IMR-90 (cell line): ENCODE measurements at regions not wholly inside any gene's neighbourhood (a gene's known extent, or its start where the extent isn't known, plus 50 kb on each side); places are given as distances from the start of the nearest gene placed in this dataset.

Experiments used
- ATAC-seq: fragments of 200-7000 bp; cut with Tn5 transposase; 2 replicates; pipeline ENCODE4 v1.9.1; 2020; ENCODE audit warnings: low read depth, mild to moderate bottlenecking, moderate library complexity
- BruUV-seq: library from RNA; stranded (reverse); fragments of 400-500 nt; replicated peaks from 2 replicates; lab custom pipeline; 2021; lab: Mats Ljungman, UMichigan
- CTCF ChIA-PET: fragments of 300-600 bp; formaldehyde crosslinking; extraction: SDS; loops from one replicate; lab custom pipeline; 2021; ENCODE audit warnings: antibody characterized with exemption; lab: Yijun Ruan, JAX
- POLR2A ChIA-PET: fragments of 300-600 bp; sonication (Branson Sonifier 250); formaldehyde crosslinking; loops from one replicate; lab custom pipeline; 2022; ENCODE audit warnings: antibody characterized with exemption; ENCODE audit not compliant: unreplicated experiment; lab: Charles Lee
- DNase-seq: peaks from one replicate; pipeline ENCODE4 v3.0.0; 2013
- H2AFZ ChIP-seq: replicated peaks from 2 replicates; pipeline ENCODE3; 2013; ENCODE audit warnings: low read length, mild to moderate bottlenecking; ENCODE audit not compliant: poor library complexity
- H2AK5ac ChIP-seq: 2 replicates; pipeline ENCODE4 v1.6.1; 2013; ENCODE audit warnings: low read depth, low read length, inconsistent platforms
- H2AK9ac ChIP-seq: replicated peaks from 2 replicates; pipeline ENCODE3; 2013; ENCODE audit warnings: mild to moderate bottlenecking, low read depth, low read length, moderate library complexity; ENCODE audit not compliant: poor library complexity
- H2BK120ac ChIP-seq: 2 replicates; pipeline ENCODE4 v1.6.1; 2013; ENCODE audit warnings: low read depth, low read length, inconsistent platforms
- H2BK15ac ChIP-seq: 3 replicates; pipeline ENCODE4 v1.6.1; 2013; ENCODE audit warnings: low read depth, low read length, inconsistent platforms
- H2BK20ac ChIP-seq: 2 replicates; pipeline ENCODE4 v1.6.1; 2013; ENCODE audit warnings: low read depth, mild to moderate bottlenecking, inconsistent platforms, low read length, moderate library complexity
- H2BK5ac ChIP-seq: 2 replicates; pipeline ENCODE4 v1.6.1; 2013; ENCODE audit warnings: mild to moderate bottlenecking, low read depth, low read length, inconsistent platforms; ENCODE audit not compliant: poor library complexity, severe bottlenecking
- H3K14ac ChIP-seq: replicated peaks from 2 replicates; pipeline ENCODE4 v1.6.1; 2013; ENCODE audit warnings: low read depth, low read length, inconsistent platforms
- H3K18ac ChIP-seq: 2 replicates; pipeline ENCODE4 v1.6.1; 2013; ENCODE audit warnings: low read depth, low read length, control low read depth
- H3K23ac ChIP-seq: 2 replicates; pipeline ENCODE4 v1.6.1; 2013; ENCODE audit warnings: low read depth, low read length, inconsistent platforms
- H3K27ac ChIP-seq: 2 replicates; pipeline ENCODE4 v1.5.1; 2013; ENCODE audit warnings: mild to moderate bottlenecking, control low read depth, low read length; ENCODE audit not compliant: insufficient read depth
- H3K27me3 ChIP-seq: 2 replicates; pipeline ENCODE4 v1.6.1; 2013; ENCODE audit warnings: low read length; ENCODE audit not compliant: control insufficient read depth, insufficient read depth
- H3K36me3 ChIP-seq: 2 replicates; pipeline ENCODE4 v1.6.1; 2013; ENCODE audit warnings: low read length, mixed read lengths; ENCODE audit not compliant: control insufficient read depth, insufficient read depth
- H3K4ac ChIP-seq: 2 replicates; pipeline ENCODE4 v1.6.1; 2013; ENCODE audit warnings: low read depth, low read length, inconsistent platforms
- H3K4me1 ChIP-seq: 2 replicates; pipeline ENCODE4 v1.6.1; 2013; ENCODE audit warnings: low read length, mixed read lengths; ENCODE audit not compliant: control insufficient read depth, insufficient read depth
- H3K4me2 ChIP-seq: 2 replicates; pipeline ENCODE4 v1.6.1; 2013; ENCODE audit warnings: low read depth, mild to moderate bottlenecking, control low read depth, low read length, moderate library complexity
- H3K4me3 ChIP-seq: 2 replicates; pipeline ENCODE4 v1.5.1; 2013; ENCODE audit warnings: low read depth, mild to moderate bottlenecking, control low read depth, low read length, moderate library complexity; ENCODE audit not compliant: insufficient read depth
- H3K56ac ChIP-seq: 2 replicates; pipeline ENCODE4 v1.6.1; 2013; ENCODE audit warnings: low read length, inconsistent platforms; ENCODE audit not compliant: insufficient read depth; ENCODE audit errors: extremely low read depth
- H3K79me1 ChIP-seq, 2 experiments: 2 replicates each; pipeline ENCODE4 v1.6.1; 2013; ENCODE audit warnings: low read length in 2 of 2, inconsistent platforms in 1 of 2, low read depth in 1 of 2
- H3K9ac ChIP-seq: 2 replicates; pipeline ENCODE4 v1.6.1; 2013; ENCODE audit warnings: low read depth, low read length, control low read depth
- H3K9me1 ChIP-seq: 2 replicates; pipeline ENCODE4 v1.6.1; 2013; ENCODE audit warnings: low read length, inconsistent platforms; ENCODE audit not compliant: insufficient read depth
- H3K9me3 ChIP-seq: 2 replicates; pipeline ENCODE4 v1.6.1; 2013; ENCODE audit warnings: low read length; ENCODE audit not compliant: control insufficient read depth, insufficient read depth
- H4K20me1 ChIP-seq: 2 replicates; pipeline ENCODE4 v1.6.1; 2013; ENCODE audit warnings: low read length, inconsistent platforms; ENCODE audit not compliant: insufficient read depth
- H4K5ac ChIP-seq: 2 replicates; pipeline ENCODE4 v1.6.1; 2013; ENCODE audit warnings: mild to moderate bottlenecking, low read depth, low read length, control low read depth
- H4K8ac ChIP-seq, 2 experiments: 2 replicates each; pipeline ENCODE4 v1.6.1; 2013; ENCODE audit warnings: low read depth in 2 of 2, low read length in 2 of 2, control low read depth in 1 of 2, inconsistent platforms in 1 of 2
- H4K91ac ChIP-seq: 2 replicates; pipeline ENCODE4 v1.6.1; 2013; ENCODE audit warnings: low read depth, low read length, inconsistent platforms; ENCODE audit not compliant: insufficient read depth
- BHLHE40 ChIP-seq: fragments of 150-350 bp; IDR thresholded peaks from 2 replicates; pipeline ENCODE4 v1.6.1; 2016; ENCODE audit warnings: mild to moderate bottlenecking, low read depth, low read length
- CEBPB ChIP-seq: IDR thresholded peaks from 2 replicates; pipeline ENCODE4 v1.6.1; 2012; ENCODE audit warnings: low read depth, low read length, improper control_type of control experiment
- CHD1 ChIP-seq: IDR thresholded peaks from 2 replicates; pipeline ENCODE4 v1.6.1; 2012; ENCODE audit warnings: low read depth, low read length, improper control_type of control experiment
- ELK1 ChIP-seq: fragments of 150-350 bp; IDR thresholded peaks from 2 replicates; pipeline ENCODE4 v1.6.1; 2016; ENCODE audit warnings: low read depth, mild to moderate bottlenecking, low read length, moderate library complexity, borderline replicate concordance
- FOS ChIP-seq: fragments of 150-350 bp; IDR thresholded peaks from 2 replicates; pipeline ENCODE4 v1.6.1; 2016; ENCODE audit warnings: low read depth, low read length
- MAFK ChIP-seq: IDR thresholded peaks from 2 replicates; pipeline ENCODE4 v1.6.1; 2012; ENCODE audit warnings: low read depth, low read length, improper control_type of control experiment
- MAZ ChIP-seq: IDR thresholded peaks from 2 replicates; pipeline ENCODE4 v1.6.1; 2012; ENCODE audit warnings: low read depth, mild to moderate bottlenecking, low read length, improper control_type of control experiment, moderate library complexity, borderline replicate concordance
- MXI1 ChIP-seq: IDR thresholded peaks from 2 replicates; pipeline ENCODE4 v1.6.1; 2012; ENCODE audit warnings: low read depth, mild to moderate bottlenecking, low read length, moderate library complexity, borderline replicate concordance
- NFE2L2 ChIP-seq: fragments of 150-350 bp; IDR thresholded peaks from 2 replicates; pipeline ENCODE4 v1.6.1; 2016; ENCODE audit warnings: low read depth, mild to moderate bottlenecking, low read length
- POLR2A ChIP-seq: IDR thresholded peaks from 2 replicates; pipeline ENCODE4 v1.6.1; 2012; ENCODE audit warnings: mild to moderate bottlenecking, low read depth, low read length
- RAD21 ChIP-seq: IDR thresholded peaks from 2 replicates; pipeline ENCODE4 v1.6.1; 2012; ENCODE audit warnings: low read length, improper control_type of control experiment
- RCOR1 ChIP-seq: IDR thresholded peaks from 2 replicates; pipeline ENCODE4 v1.6.1; 2012; ENCODE audit warnings: mild to moderate bottlenecking, low read length, improper control_type of control experiment; ENCODE audit not compliant: insufficient replicate concordance
- RFX5 ChIP-seq: IDR thresholded peaks from 2 replicates; pipeline ENCODE4 v1.8.0; 2012; ENCODE audit warnings: low read depth, mild to moderate bottlenecking, low read length, moderate library complexity
- SMC3 ChIP-seq: fragments of 150-350 bp; IDR thresholded peaks from 2 replicates; pipeline ENCODE4 v1.6.1; 2016; ENCODE audit warnings: low read depth, mild to moderate bottlenecking, antibody characterized with exemption, low read length, moderate library complexity
- WGBS, 2 experiments: methylation state at CpG; one replicate each; pipeline versions ENCODE4 v1.1.5 to v1.1.7; 2013; ENCODE audit warnings: missing lambda C conversion rate in 2 of 2; ENCODE audit not compliant: insufficient read length in 1 of 2; ENCODE audit errors: extremely low coverage in 2 of 2; 5-methylcytosine and 5-hydroxymethylcytosine counted together
- dilution Hi-C: fragments of 300-500 bp; cut with HindIII; formaldehyde crosslinking; loops from one replicate; pipeline ENCODE4 v1.14.3; 2018; ENCODE audit warnings: low sequenced_read_pairs; ENCODE audit not compliant: unreplicated experiment
- in situ Hi-C: fragments of 300-500 bp; cut with MboI; formaldehyde crosslinking; loops from 3 replicates; pipeline ENCODE4 v1.14.3; 2019; ENCODE audit warnings: low sequenced_read_pairs, inconsistent platforms, mixed read lengths
- intact Hi-C: fragments of 100-400 bp; cut with micrococcal nuclease; formaldehyde crosslinking; loops from 2 replicates; pipeline ENCODE4 v1.10.0; 2022
- TF ChIP-seq, protein P1 (sequence below): fragments of 150-350 bp; IDR thresholded peaks from 2 replicates; pipeline ENCODE4 v1.6.1; 2017; ENCODE audit warnings: mild to moderate bottlenecking, antibody characterized with exemption, low read length, low read depth
- TF ChIP-seq, protein P2 (sequence below): conservative IDR thresholded peaks from 2 replicates; pipeline ENCODE4 v1.5.1; 2012; ENCODE audit warnings: mild to moderate bottlenecking, low read depth, low read length, improper control_type of control experiment

GRCh38 chr5:165076686-165077085 is 1571.3 kb downstream of the MAT2B start:
- CTCF ChIA-PET = no interaction called here
- Histone ChIP-seq H3K79me1 (no peaks in the 10 kb centered on the region), H2BK15ac (no peak overlapping the region), H2AFZ (no peak overlapping the region), H2AK5ac (no peak overlapping the region), H4K91ac (no peak overlapping the region), H3K27me3 (no peaks in the 10 kb centered on the region), H3K23ac (no peak overlapping the region), H4K8ac (no peak overlapping the region), H3K36me3 (no peaks in the 10 kb centered on the region), H2BK120ac (no peak overlapping the region), H2AK9ac (no peak overlapping the region), H2BK5ac (no peak overlapping the region), H4K20me1 (no peaks in the 10 kb centered on the region), H3K18ac (no peak overlapping the region), H3K4me1 (no peaks in the 10 kb centered on the region), H3K9ac (no peak overlapping the region), H3K27ac (no peak overlapping the region), H3K4ac (no peak overlapping the region), H3K9me1 (no peaks in the 10 kb centered on the region), H3K4me2 (no peak overlapping the region), H3K4me3 (no peak overlapping the region), H3K14ac (no peak overlapping the region), H4K5ac (no peak overlapping the region), H2BK20ac (no peak overlapping the region), H3K9me3 (peaks cover 10% of the 10 kb centered on the region), H3K56ac (no peak overlapping the region)
- BruUV-seq = no TSS peak
- POLR2A ChIA-PET = no interaction called here
- intact Hi-C loops (no loop called here), in situ Hi-C loops (no loop called here), dilution Hi-C loops (no loop called here)
- TF ChIP-seq, protein P1, sequence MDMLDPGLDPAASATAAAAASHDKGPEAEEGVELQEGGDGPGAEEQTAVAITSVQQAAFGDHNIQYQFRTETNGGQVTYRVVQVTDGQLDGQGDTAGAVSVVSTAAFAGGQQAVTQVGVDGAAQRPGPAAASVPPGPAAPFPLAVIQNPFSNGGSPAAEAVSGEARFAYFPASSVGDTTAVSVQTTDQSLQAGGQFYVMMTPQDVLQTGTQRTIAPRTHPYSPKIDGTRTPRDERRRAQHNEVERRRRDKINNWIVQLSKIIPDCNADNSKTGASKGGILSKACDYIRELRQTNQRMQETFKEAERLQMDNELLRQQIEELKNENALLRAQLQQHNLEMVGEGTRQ = no peak
- TF ChIP-seq BHLHE40 = no peak
- no peak for TF ChIP-seq NFE2L2
- no peak for TF ChIP-seq CEBPB
- TF ChIP-seq RAD21 = no peak
- no peak for TF ChIP-seq MAFK
- TF ChIP-seq CHD1 = no peak
- TF ChIP-seq MAZ = no peak
- TF ChIP-seq RCOR1 = no peak
- no peak for TF ChIP-seq RFX5
- TF ChIP-seq POLR2A = no peak
- TF ChIP-seq, protein P2, sequence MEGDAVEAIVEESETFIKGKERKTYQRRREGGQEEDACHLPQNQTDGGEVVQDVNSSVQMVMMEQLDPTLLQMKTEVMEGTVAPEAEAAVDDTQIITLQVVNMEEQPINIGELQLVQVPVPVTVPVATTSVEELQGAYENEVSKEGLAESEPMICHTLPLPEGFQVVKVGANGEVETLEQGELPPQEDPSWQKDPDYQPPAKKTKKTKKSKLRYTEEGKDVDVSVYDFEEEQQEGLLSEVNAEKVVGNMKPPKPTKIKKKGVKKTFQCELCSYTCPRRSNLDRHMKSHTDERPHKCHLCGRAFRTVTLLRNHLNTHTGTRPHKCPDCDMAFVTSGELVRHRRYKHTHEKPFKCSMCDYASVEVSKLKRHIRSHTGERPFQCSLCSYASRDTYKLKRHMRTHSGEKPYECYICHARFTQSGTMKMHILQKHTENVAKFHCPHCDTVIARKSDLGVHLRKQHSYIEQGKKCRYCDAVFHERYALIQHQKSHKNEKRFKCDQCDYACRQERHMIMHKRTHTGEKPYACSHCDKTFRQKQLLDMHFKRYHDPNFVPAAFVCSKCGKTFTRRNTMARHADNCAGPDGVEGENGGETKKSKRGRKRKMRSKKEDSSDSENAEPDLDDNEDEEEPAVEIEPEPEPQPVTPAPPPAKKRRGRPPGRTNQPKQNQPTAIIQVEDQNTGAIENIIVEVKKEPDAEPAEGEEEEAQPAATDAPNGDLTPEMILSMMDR = no peak
- no peak for TF ChIP-seq FOS
- no peak for TF ChIP-seq ELK1
- no peak for TF ChIP-seq SMC3
- TF ChIP-seq MXI1 = no peak
- WGBS, 2 experiments = 17% methylated on average over 1 of the region's 2 CpGs; no CpG with 5 or more reads in 1 of the 2 experiments
- DNase-seq (no peak), ATAC-seq (no peak)
